ENCODE measurements at regions not wholly inside any gene's neighbourhood (a gene's known extent, or its start where the extent isn't known, plus 50 kb on each side); places are given as distances from the start of the nearest gene placed in this dataset.
"Not testable (repeated sequence)": the region's sequence is repeated elsewhere in the genome, so short reads cannot be mapped to it uniquely, and the experiment has no call there.

DNA sequence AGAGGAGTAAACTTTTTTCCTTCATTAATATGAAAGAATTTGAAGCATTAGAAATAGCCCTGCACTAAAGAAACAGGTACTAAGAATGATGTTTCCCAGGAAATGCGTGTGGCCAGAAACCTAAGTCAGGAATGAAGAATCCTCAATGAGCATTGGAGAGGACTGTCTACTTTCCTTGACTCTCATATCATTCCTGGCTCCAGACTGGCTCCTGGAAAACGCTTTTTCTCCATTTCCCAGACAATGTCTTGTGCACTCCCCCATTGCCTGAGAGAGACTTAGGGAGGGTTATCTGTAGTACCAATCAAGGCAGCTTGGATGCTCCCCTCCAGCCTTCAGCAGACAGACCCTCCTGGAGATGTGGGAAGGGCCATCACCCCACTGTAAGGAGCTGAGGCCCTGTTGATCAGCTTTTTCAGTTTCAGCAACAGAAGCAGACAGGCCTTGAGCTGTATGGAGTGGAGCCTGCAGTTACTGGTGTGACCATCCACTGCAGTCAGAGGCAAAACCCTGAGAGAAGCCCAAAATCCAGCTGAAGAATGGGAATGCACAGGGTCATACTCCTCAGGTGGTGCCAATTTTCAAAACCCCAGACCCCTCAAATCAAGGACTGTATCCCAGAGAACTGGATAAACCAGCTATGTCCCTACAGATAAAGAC, 127.3 kb upstream of the NT5E start:
- H3K27ac ChIP-seq (ENCODE audit: low read length), result no peak overlapping the region
- DNase-seq, result no peak
- no peak overlapping the region for H3K4me3 ChIP-seq (ENCODE audit: low read length)
- no peaks in the 10 kb centered on the region; the same call in 1 of the 2 replicates for H3K27me3 ChIP-seq (ENCODE audit: low read length)
- H3K9me2 ChIP-seq (replicated peaks; ENCODE audit: insufficient read depth, low read length), result no peaks in the 10 kb centered on the region
- H3K9me3 ChIP-seq (ENCODE audit: low read length), result no peaks in the 10 kb centered on the region
- H3K4me1 ChIP-seq (ENCODE audit: low read length), result no peaks in the 10 kb centered on the region
- H3K79me2 ChIP-seq (ENCODE audit: low read length), result no peaks in the 10 kb centered on the region
- no peaks in the 10 kb centered on the region for H4K20me1 ChIP-seq (ENCODE audit: insufficient read depth, low read depth, low read length)
- no peaks in the 10 kb centered on the region for H3K36me3 ChIP-seq (ENCODE audit: insufficient read depth, low read length)
- no peak overlapping the region for H3K4me2 ChIP-seq (ENCODE audit: low read depth, low read length, poor library complexity, severe bottlenecking)
- no peak overlapping the region for H3K9ac ChIP-seq (ENCODE audit: low read length)
- H2AFZ ChIP-seq (ENCODE audit: low read length), result no peak overlapping the region

- H3K36me3 ChIP-seq (ENCODE audit: insufficient read depth, low read length), result no peaks in the 10 kb centered on the region
- no peak overlapping the region for H3K4me2 ChIP-seq (ENCODE audit: low read depth, low read length, poor library complexity, severe bottlenecking)
- H3K4me3 ChIP-seq (ENCODE audit: low read length), result no peak overlapping the region
- no peaks in the 10 kb centered on the region for H3K4me1 ChIP-seq (ENCODE audit: low read length)
- H3K27ac ChIP-seq (ENCODE audit: low read length), result no peak overlapping the region
- no peak overlapping the region for H3K9ac ChIP-seq (ENCODE audit: low read length)
- no peaks in the 10 kb centered on the region for H3K79me2 ChIP-seq (ENCODE audit: low read length)
- no peaks in the 10 kb centered on the region for H3K9me2 ChIP-seq (replicated peaks; ENCODE audit: insufficient read depth, low read length)
- H2AFZ ChIP-seq (ENCODE audit: low read length), result no peak overlapping the region
- H3K27me3 ChIP-seq (ENCODE audit: low read length), result no peaks in the 10 kb centered on the region; the same call in 1 of the 2 replicates
- no peaks in the 10 kb centered on the region for H3K9me3 ChIP-seq (ENCODE audit: low read length)
- no peaks in the 10 kb centered on the region for H4K20me1 ChIP-seq (ENCODE audit: insufficient read depth, low read depth, low read length)
- no peak for DNase-seq
These were observed 128.0 kb upstream of the NT5E start for GRCh38 chr6:85321906-85322305.

DNA sequence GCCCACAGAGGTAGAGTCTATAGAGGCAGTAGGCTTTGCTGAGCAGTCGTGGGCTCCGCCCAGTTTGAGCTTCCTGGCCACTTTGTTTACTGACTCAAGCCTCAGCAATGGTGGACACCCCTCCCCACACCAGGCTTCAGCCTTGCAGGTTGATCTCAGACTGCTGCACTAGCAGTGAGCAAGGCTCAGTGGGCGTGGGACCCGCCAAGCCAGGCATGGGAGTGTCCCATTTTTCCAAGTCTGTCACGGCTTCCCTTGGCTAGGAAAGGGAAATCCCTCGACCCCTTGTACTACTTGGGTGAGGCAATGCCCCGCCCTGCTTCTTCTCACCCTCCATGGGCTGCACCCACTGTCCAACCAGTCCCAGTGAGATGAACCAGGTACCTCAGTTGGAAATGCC, 135.3 kb upstream of the NT5E start:
- Histone ChIP-seq H3K27me3 (ENCODE audit: low read length) (no peaks in the 10 kb centered on the region; the same call in 1 of the 2 replicates), H3K27ac (ENCODE audit: low read length) (no peak overlapping the region), H2AFZ (ENCODE audit: low read length) (no peak overlapping the region), H3K79me2 (ENCODE audit: low read length) (no peaks in the 10 kb centered on the region), H3K9ac (ENCODE audit: low read length) (no peak overlapping the region), H3K4me2 (ENCODE audit: low read depth, low read length, poor library complexity, severe bottlenecking) (no peak overlapping the region), H3K4me3 (ENCODE audit: low read length) (no peak overlapping the region), H3K4me1 (ENCODE audit: low read length) (no peaks in the 10 kb centered on the region), H3K36me3 (ENCODE audit: insufficient read depth, low read length) (no peaks in the 10 kb centered on the region), H3K9me3 (ENCODE audit: low read length) (no peaks in the 10 kb centered on the region), H4K20me1 (ENCODE audit: insufficient read depth, low read depth, low read length) (no peaks in the 10 kb centered on the region), H3K9me2 (replicated peaks; ENCODE audit: insufficient read depth, low read length) (no peaks in the 10 kb centered on the region)
- no peak for DNase-seq

DNA sequence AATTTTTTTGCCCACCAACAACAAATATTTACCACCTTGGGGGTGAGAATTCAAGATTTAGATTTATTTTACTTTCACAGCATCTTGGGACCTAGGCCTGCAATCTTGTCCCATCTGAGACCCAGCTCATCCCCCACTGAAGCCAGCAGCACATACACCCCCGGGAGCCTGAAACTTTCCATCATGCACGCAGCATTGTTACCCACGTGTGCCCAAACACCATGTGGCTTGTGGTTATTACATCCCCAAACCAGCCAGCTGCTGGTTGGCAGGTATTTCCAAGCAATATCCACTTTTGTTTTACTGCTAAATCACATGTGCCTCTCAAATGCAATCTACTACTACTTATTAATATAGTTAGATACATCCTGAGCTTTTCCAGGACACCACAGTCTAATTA, 149.3 kb upstream of the NT5E start:
- Histone ChIP-seq H3K4me2 (ENCODE audit: low read depth, low read length, poor library complexity, severe bottlenecking) (no peak overlapping the region), H3K79me2 (ENCODE audit: low read length) (no peaks in the 10 kb centered on the region), H3K4me3 (ENCODE audit: low read length) (no peak overlapping the region), H4K20me1 (ENCODE audit: insufficient read depth, low read depth, low read length) (no peaks in the 10 kb centered on the region), H3K9me3 (ENCODE audit: low read length) (no peaks in the 10 kb centered on the region), H3K36me3 (ENCODE audit: insufficient read depth, low read length) (no peaks in the 10 kb centered on the region), H3K9me2 (replicated peaks; ENCODE audit: insufficient read depth, low read length) (no peaks in the 10 kb centered on the region), H2AFZ (ENCODE audit: low read length) (no peak overlapping the region), H3K27me3 (ENCODE audit: low read length) (no peaks in the 10 kb centered on the region), H3K27ac (ENCODE audit: low read length) (no peak overlapping the region), H3K9ac (ENCODE audit: low read length) (no peak overlapping the region), H3K4me1 (ENCODE audit: low read length) (no peaks in the 10 kb centered on the region)
- DNase-seq, result no peak

DNA sequence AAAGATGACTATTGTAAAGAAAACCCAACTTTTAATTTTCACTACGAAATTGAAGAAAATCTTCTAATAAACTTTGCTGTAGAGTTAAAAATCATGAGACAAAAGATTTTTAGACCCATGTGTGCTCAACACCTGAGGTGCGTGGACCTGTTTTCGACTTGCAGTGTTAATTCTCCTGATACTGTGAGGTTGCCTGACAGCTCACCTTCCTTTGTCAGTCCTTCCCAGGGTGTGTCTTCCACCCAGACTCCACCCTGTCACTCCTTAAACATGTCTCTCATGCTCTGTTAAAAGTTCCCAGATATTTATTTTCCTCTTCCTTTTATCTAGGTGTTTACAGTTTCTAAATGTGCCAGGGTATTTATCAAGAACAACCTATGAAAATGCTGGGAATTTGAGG, 151.3 kb upstream of the NT5E start:
- Histone ChIP-seq H3K4me2 (ENCODE audit: low read depth, low read length, poor library complexity, severe bottlenecking) (no peak overlapping the region), H3K79me2 (ENCODE audit: low read length) (no peaks in the 10 kb centered on the region), H4K20me1 (ENCODE audit: insufficient read depth, low read depth, low read length) (no peaks in the 10 kb centered on the region), H3K4me1 (ENCODE audit: low read length) (no peaks in the 10 kb centered on the region), H3K4me3 (ENCODE audit: low read length) (no peak overlapping the region), H2AFZ (ENCODE audit: low read length) (no peak overlapping the region), H3K9ac (ENCODE audit: low read length) (no peak overlapping the region), H3K27me3 (ENCODE audit: low read length) (no peaks in the 10 kb centered on the region), H3K9me2 (replicated peaks; ENCODE audit: insufficient read depth, low read length) (no peaks in the 10 kb centered on the region), H3K27ac (ENCODE audit: low read length) (no peak overlapping the region), H3K36me3 (ENCODE audit: insufficient read depth, low read length) (no peaks in the 10 kb centered on the region), H3K9me3 (ENCODE audit: low read length) (no peaks in the 10 kb centered on the region)
- no peak for DNase-seq

DNA sequence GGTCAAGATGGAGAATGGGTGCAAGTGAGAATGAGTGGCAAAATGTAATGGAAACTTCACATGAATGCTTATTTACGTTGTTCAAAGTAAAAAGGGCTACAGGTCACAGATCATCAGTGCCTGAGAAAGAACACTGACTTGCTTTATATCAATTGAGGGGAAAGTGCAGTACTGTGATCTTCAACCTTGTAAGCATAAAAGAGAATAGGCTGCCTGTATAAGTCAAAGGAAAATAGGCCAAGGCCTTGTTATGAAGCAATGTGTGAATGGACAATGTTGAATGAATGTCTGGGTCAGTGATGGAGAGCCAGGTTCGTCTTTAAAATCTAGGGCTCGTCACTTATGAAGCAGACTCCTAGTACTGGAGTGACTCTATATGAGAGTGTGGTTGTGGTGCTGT, 158.6 kb upstream of the NT5E start:
- Histone ChIP-seq H3K9me3 (ENCODE audit: low read length) (no peaks in the 10 kb centered on the region), H3K4me3 (ENCODE audit: low read length) (no peak overlapping the region), H3K4me1 (ENCODE audit: low read length) (no peaks in the 10 kb centered on the region), H2AFZ (ENCODE audit: low read length) (no peak overlapping the region), H3K27ac (ENCODE audit: low read length) (no peak overlapping the region), H3K9me2 (replicated peaks; ENCODE audit: insufficient read depth, low read length) (no peaks in the 10 kb centered on the region), H3K36me3 (ENCODE audit: insufficient read depth, low read length) (no peaks in the 10 kb centered on the region), H4K20me1 (ENCODE audit: insufficient read depth, low read depth, low read length) (no peaks in the 10 kb centered on the region), H3K27me3 (ENCODE audit: low read length) (no peaks in the 10 kb centered on the region), H3K79me2 (ENCODE audit: low read length) (no peaks in the 10 kb centered on the region), H3K4me2 (ENCODE audit: low read depth, low read length, poor library complexity, severe bottlenecking) (no peak overlapping the region), H3K9ac (ENCODE audit: low read length) (no peak overlapping the region)
- no peak for DNase-seq

DNA sequence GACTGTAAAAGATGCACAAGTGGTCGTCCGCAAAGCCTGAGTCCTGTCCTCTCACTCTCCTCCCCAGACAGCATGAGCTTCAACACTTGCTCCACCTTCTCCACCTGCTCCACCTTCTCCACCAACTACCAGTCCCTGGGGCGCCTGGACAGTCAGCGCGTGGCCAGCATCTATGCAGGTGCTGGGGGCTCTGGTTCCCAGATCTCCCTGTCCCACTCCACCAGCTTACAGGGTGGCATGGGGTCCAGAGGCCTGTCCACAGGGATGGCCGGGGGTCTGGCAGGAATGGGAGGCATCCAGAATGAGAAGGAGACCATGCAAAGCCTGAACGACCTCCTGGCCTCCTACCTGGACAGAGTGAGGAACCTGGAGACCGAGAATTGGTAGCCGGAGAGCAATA, 162.2 kb upstream of the NT5E start:
- Histone ChIP-seq H3K9me2 (replicated peaks; ENCODE audit: insufficient read depth, low read length) (0 out of 2 replicates have a peak, but pooled peaks cover 2% of the 10 kb centered on the region), H3K27ac (ENCODE audit: low read length) (no peak overlapping the region), H2AFZ (ENCODE audit: low read length) (no peak overlapping the region), H3K27me3 (ENCODE audit: low read length) (no peaks in the 10 kb centered on the region), H3K9ac (ENCODE audit: low read length) (no peak overlapping the region), H3K4me1 (ENCODE audit: low read length) (no peaks in the 10 kb centered on the region), H4K20me1 (ENCODE audit: insufficient read depth, low read depth, low read length) (no peaks in the 10 kb centered on the region), H3K4me2 (ENCODE audit: low read depth, low read length, poor library complexity, severe bottlenecking) (no peak overlapping the region), H3K79me2 (ENCODE audit: low read length) (no peaks in the 10 kb centered on the region), H3K4me3 (ENCODE audit: low read length) (no peak overlapping the region), H3K36me3 (ENCODE audit: insufficient read depth, low read length) (no peaks in the 10 kb centered on the region), H3K9me3 (ENCODE audit: low read length) (no peaks in the 10 kb centered on the region)
- DNase-seq, result no peak

DNA sequence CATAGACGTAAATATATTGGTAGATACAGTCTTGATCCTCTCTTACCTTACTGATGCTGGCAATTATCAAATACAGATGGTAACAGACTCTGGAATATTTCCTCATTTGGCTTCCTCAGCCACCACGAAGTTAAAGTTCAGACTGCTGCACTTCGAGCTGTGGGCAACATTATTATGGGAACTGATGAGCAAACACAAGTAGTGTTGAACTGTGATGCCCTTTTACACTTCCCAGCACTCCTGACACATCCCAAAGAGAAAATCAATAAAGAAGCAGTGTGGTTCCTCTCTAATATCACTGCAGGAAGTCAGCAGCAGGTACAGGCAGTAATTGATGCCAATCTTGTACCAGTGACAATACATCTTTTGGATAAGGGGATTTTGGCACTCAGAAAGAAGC, 162.7 kb upstream of the NT5E start:
- Histone ChIP-seq H3K27ac (ENCODE audit: low read length) (no peak overlapping the region), H3K36me3 (ENCODE audit: insufficient read depth, low read length) (no peaks in the 10 kb centered on the region), H3K4me2 (ENCODE audit: low read depth, low read length, poor library complexity, severe bottlenecking) (no peak overlapping the region), H3K9me3 (ENCODE audit: low read length) (no peaks in the 10 kb centered on the region), H2AFZ (ENCODE audit: low read length) (no peak overlapping the region), H3K4me1 (ENCODE audit: low read length) (no peaks in the 10 kb centered on the region), H3K9me2 (replicated peaks; ENCODE audit: insufficient read depth, low read length) (0 out of 2 replicates have a peak, but pooled peaks cover 5% of the 10 kb centered on the region), H3K9ac (ENCODE audit: low read length) (no peak overlapping the region), H3K79me2 (ENCODE audit: low read length) (no peaks in the 10 kb centered on the region), H3K27me3 (ENCODE audit: low read length) (no peaks in the 10 kb centered on the region), H4K20me1 (ENCODE audit: insufficient read depth, low read depth, low read length) (no peaks in the 10 kb centered on the region), H3K4me3 (ENCODE audit: low read length) (no peak overlapping the region)
- DNase-seq, result no peak

- not testable (repeated sequence) for H3K9me2 ChIP-seq (replicated peaks; ENCODE audit: insufficient read depth, low read length); H4K20me1 ChIP-seq (ENCODE audit: insufficient read depth, low read depth, low read length); H2AFZ ChIP-seq (ENCODE audit: low read length); H3K4me1 ChIP-seq (ENCODE audit: low read length); H3K9me3 ChIP-seq (ENCODE audit: low read length); H3K9ac ChIP-seq (ENCODE audit: low read length); H3K36me3 ChIP-seq (ENCODE audit: insufficient read depth, low read length); H3K4me3 ChIP-seq (ENCODE audit: low read length); H3K79me2 ChIP-seq (ENCODE audit: low read length); H3K27ac ChIP-seq (ENCODE audit: low read length); DNase-seq; H3K27me3 ChIP-seq (ENCODE audit: low read length); H3K4me2 ChIP-seq (ENCODE audit: low read depth, low read length, poor library complexity, severe bottlenecking)
These were observed 163.4 kb upstream of the NT5E start for GRCh38 chr6:85286507-85286906.

Data from Karpas-422 (cell line).